ENCODE measurements at regions not wholly inside any gene's neighbourhood (a gene's known extent, or its start where the extent isn't known, plus 50 kb on each side); places are given as distances from the start of the nearest gene placed in this dataset.

- ATAC-seq (no peak), DNase-seq (no peak)
- Histone ChIP-seq H3K4me1 (ENCODE audit: low read depth) (no peaks in the 10 kb centered on the region), H3K4me3 (no peak overlapping the region), H3K36me3 (ENCODE audit: low read depth) (no peaks in the 10 kb centered on the region), H3K9me3 (no peaks in the 10 kb centered on the region)
- TF ChIP-seq CTCF (IDR thresholded peaks at IDR 0.05) = no peak
- intact Hi-C loops (cut with DNase I, micrococcal nuclease) = loop anchor here in 1 of 2 donors (10.0 kb wide), 1 partner anchor 1490 kb away; no protein-coding TSS in a partner anchor
These were observed 288.1 kb downstream of the RNF144A start for GRCh38 chr2:7205151-7205830.

- intact Hi-C loops (cut with DNase I, micrococcal nuclease) = loop anchor here in 1 of 2 donors (10.0 kb wide), 1 partner anchor 1489 kb away; no protein-coding TSS in a partner anchor
- DNase-seq (no peak), ATAC-seq (no peak)
These were observed 289.0 kb downstream of the RNF144A start for GRCh38 chr2:7206111-7206810.

GRCh38 chr2:7207631-7208030 is 290.4 kb downstream of the RNF144A start:
- intact Hi-C loops (cut with DNase I, micrococcal nuclease) = loop anchor here in 1 of 2 donors (10.0 kb wide), 1 partner anchor 1487 kb away; no protein-coding TSS in a partner anchor
- ATAC-seq (no peak), DNase-seq (no peak)
- Histone ChIP-seq H3K36me3 (ENCODE audit: low read depth) (no peaks in the 10 kb centered on the region), H3K9me3 (no peaks in the 10 kb centered on the region), H3K4me3 (no peak overlapping the region), H3K4me1 (ENCODE audit: low read depth) (no peaks in the 10 kb centered on the region)
- TF ChIP-seq CTCF (IDR thresholded peaks at IDR 0.05) = no peak

More at GRCh38 chr2:7206111-7206810, 289.0 kb downstream of the RNF144A start:
- Histone ChIP-seq H3K4me3 (no peak overlapping the region), H3K9me3 (no peaks in the 10 kb centered on the region), H3K36me3 (ENCODE audit: low read depth) (no peaks in the 10 kb centered on the region), H3K4me1 (ENCODE audit: low read depth) (no peaks in the 10 kb centered on the region)
- TF ChIP-seq CTCF (IDR thresholded peaks at IDR 0.05) = no peak

- H3K4me3 ChIP-seq = no peak overlapping the region
- no peak for TF ChIP-seq CTCF (IDR thresholded peaks at IDR 0.05)
- no peaks in the 10 kb centered on the region for H3K4me1 ChIP-seq (ENCODE audit: low read depth)
- DNase-seq (no peak), ATAC-seq (no peak)
- H3K9me3 ChIP-seq = no peaks in the 10 kb centered on the region
- intact Hi-C loops (cut with DNase I, micrococcal nuclease) = loop anchor here in 1 of 2 donors (10.0 kb wide), 1 partner anchor 1485 kb away; no protein-coding TSS in a partner anchor
- H3K36me3 ChIP-seq (ENCODE audit: low read depth) = no peaks in the 10 kb centered on the region
These were observed 292.7 kb downstream of the RNF144A start for GRCh38 chr2:7209757-7210555.

- no peak for TF ChIP-seq CTCF (IDR thresholded peaks at IDR 0.05)
- DNase-seq (no peak), ATAC-seq (no peak)
- intact Hi-C loops (cut with DNase I, micrococcal nuclease) = no loop called here
- H3K36me3 ChIP-seq (ENCODE audit: low read depth) = no peaks in the 10 kb centered on the region
- H3K9me3 ChIP-seq = no peaks in the 10 kb centered on the region
- no peak overlapping the region for H3K4me3 ChIP-seq
- no peaks in the 10 kb centered on the region for H3K4me1 ChIP-seq (ENCODE audit: low read depth)
These were observed 293.5 kb downstream of the RNF144A start for GRCh38 chr2:7210712-7211111.

Measured in mucosa of descending colon (tissue), 3 donors.